Suppressor macrophage treated with lipopolysaccharide for 4 hours (primary cell): ENCODE measurements at regions not wholly inside any gene's neighbourhood (a gene's known extent, or its start where the extent isn't known, plus 50 kb on each side); places are given as distances from the start of the nearest gene placed in this dataset.

ENCODE experiments used
- DNase-seq: peaks from one replicate; pipeline ENCODE4 v3.0.0-alpha.2; 2020

DNA sequence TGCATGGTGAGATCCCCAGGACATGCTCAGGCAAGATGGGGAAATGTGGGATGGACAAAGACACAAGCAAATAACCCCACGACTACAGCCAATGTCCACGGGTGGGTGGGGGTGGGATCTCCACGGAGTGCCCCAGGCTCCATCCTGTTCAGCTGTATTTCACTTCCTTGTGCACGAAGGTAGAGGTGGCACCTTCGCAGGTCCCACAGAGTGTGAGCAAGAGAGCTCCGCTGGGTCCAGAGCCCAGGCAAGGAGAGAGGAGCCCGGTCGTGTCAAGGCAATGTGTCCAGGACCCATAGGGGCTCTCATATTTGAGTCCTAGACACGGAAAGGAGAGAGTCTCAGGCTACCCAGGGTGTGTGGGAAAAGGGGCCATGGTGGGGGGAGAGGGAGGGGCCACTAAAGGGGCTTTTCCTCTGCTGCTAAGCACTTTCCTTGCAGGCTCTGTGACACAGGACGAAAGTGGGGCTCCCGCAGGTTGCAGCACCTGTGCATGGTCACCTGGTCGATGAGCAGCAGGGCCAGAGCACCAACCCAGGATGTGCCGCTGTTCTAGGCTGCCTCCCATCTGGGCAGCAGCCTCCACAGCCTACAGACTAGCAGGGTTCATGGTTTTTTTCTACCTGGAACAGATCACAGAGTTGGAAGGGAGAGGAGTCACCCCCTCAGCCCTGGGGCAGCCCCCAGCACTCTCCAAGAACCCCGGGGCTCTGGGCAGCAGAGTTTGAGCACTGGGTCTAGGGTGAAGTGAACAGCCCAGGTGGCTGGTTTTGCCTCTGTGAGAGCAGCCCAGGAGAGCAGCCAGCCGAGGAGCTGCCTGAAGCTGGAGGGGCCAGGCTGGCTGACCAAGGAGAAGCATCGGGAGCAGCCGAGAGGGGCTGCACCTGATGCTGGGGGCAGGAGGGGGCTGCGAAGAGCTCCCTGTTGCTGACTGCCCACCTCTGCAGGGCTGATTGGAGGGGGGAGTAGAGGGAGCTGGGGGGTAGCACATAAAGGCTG lies 100.7 kb upstream of the MVB12B start:
- no peak for DNase-seq

DNA sequence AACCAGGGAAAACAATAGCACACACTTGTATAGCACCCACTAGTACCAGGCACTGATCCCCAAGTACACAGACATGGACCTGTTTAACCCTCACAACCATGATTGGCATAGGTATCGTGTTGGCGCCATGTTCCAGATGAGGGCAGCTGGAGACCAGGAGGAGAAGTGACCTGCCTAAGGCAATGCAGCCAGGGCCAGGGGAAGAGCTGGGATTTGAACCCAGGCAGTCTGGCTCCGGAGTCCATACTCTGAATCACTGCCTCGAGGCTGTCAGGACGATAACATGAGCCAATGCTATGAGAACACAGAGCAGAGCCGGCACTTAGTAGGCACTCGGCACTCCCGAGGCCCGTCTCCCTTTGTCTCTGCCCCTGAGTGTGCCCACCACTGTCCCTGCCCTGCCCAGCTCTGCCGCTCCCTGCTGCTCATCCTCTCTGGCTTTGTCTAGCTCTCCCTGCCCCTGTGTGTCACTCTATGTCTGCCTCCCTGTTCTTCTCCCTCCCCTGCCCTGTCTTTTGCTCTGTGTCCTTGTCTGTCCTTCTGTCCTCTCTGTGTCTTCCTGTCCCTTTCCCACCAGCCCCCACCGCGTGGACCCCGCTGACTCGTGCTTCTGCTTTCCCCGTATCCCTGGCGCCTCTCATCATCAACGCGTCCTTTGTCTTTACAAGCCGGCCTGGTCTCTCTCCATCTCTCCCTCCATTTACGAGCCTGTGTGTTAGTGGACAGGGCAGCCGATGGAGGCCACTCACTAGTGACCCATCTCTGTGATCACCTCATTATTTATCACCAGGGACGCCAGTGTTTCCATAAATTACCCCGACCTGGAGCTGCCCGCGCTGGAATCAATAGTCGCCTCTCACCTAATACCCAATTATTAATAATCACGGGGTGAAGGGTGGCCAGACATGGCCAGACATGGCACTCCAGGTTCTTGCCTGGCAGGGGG lies 99.4 kb upstream of the MVB12B start:
- no peak for DNase-seq

GRCh38 chr9:126228111-126228780 lies 98.4 kb upstream of the MVB12B start:
- no peak for DNase-seq

GRCh38 chr9:126228781-126229444 lies 97.7 kb upstream of the MVB12B start:
- DNase-seq: peak; percentile 78

DNA sequence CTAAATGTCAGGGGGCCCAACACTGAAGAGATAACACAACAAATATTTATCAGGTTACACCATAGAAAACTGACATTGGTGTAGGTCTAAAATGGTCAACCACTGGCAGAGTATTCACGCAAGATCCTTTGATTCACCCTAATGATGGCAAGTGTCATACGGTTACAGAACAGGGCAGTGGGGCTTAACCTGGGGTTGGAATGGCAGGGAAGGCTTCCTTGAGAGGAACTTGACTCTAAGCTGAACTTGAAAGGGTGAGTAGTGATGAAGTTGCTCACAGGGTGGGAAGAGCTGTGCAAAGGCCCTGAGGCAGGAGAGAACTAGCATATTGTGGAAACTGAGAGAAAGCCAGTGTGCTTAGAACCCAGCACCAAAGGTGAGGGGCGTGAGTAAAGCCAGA lies 97.1 kb upstream of the MVB12B start:
- DNase-seq: no peak

GRCh38 chr9:126230692-126231091 lies 95.9 kb upstream of the MVB12B start:
- DNase-seq: no peak

DNA sequence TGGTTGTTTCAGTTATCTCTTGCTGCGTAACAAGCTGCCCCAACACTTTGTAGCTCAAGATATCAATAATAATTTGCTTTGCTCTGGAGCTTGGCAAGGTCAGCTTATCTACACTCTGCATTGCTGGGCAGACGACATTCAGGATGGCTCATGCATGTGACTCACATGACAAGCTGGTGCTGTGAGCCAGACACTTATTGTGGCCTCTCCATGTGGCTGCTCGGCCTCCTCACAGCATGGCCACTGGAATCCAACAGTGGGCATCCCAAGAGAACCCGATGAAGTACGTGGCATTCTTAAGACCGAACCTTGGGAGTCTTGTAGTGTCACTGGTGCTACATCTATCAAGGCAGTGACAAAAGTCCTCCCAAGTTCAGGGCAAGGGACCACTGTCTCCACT lies 94.2 kb upstream of the MVB12B start:
- no peak for DNase-seq

DNA sequence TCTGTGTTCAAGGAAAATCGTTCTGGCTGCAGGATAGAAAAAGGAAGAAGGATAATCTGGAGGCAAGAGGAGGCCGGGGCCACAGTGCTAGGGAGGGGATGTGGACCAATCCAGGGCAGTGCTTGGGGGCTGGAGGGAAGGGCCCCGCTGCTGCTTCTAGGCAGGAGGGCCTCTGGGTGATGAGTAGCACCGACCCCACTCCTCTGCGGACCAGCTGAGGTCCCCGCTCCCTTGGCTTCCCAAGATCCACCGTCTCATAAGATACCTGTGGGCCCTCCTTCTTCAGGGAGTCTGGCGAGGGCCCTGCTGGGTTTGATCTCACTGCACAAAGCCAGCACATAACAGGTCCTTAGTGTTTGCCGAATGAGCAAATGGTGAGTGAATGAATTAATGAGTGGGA lies 93.5 kb upstream of the MVB12B start:
- no peak for DNase-seq

DNA sequence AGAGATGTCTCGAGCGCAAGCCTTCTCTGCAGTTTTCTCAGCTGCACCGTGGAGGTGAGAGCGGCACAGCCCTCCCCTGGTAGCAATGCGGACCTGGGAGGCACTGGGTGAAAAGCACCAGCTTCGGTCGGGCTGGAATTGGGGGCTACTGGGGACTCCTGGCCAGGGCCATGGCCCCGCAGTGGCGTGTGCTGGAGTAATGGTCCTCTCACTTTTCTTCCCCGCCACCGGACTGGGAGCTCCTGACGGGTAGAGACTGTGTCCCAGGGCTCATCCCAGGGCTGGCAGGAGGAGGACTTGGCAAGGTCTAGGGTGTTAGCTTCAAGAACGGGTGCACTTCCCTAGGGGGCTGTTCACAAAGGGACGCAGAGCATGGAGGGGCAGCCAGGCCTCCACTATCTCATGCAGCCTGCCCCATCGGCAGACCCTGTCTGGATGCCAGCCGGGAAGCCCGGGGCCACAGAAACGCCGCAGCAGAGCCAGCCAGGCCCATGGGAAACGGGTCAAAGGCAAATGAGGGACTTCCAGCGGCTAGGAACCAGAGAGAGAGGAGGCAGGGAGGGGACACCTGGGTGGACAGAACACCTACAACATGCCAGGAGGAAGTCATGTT lies 92.6 kb upstream of the MVB12B start:
- no peak for DNase-seq

DNA sequence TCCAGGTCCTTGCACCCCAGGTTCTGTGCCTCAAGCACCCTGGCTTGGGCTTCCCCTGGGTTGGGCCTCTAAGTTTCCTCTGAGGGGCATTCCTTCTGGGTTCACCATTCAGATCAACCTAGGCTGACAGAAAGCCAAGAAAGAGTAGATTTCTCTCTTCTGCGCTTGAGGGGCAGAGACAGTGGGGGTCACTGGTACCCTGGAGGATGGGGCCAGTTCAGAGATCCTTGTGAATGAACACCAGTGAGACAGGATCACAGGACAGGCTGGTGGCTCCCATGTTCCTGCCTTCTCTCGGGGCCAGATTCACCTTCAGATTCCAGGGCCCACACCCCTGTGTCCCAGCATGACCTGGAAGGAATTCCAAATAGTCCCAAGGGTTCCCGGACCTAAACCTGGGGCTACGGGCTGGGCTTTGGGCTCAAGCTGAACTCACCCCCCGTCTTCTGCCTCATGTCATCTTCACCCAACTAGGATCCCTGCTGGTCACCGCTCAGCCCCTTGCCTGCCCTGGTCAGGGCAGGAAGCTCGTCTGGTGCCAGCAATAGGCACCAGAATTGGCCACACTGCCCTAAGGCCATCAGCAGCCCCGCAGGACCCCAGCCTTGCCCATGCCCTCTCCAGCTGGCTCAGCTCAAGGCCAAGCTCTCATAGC lies 91.8 kb upstream of the MVB12B start:
- DNase-seq: no peak

- no peak for DNase-seq
These were observed 91.0 kb upstream of the MVB12B start for GRCh38 chr9:126235336-126236243.

DNA sequence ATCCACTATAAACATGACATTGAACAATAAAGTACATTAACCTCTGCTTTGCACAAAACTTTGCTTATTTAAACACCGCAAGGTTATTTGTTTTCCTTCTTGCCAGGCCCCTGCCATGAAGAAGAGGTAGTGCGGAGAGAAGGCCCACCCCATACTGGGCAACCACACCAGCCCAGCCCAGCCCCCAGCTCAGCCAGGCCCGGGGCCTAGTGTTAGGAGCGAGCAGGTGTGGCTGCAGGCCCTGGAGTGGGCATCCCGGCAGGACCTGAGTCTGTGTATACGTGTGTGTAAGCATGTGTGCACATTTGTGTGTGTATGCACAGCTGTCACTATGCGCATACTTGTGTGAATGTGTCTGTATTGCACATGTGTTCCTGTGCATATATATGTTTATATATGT lies 90.4 kb upstream of the MVB12B start:
- DNase-seq: no peak

DNA sequence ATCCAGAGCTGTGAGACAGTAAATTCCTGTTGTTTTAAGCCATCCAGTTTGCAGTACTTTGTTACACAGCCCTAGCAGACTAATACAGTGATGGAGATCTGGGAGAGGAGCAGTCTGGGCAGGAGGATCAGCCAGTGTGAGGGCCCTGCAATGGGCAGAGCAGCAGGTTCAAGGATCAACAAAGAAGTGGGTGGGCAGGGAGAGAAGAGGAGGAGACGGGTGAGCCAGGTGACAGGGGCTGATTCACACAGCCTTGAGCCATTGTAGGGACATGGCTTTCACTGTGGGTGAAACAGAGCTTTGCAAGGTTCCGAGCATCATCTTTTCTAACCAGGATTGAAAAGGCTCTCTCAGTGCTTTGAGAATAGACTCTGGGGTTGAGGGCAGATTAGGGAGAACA lies 88.2 kb upstream of the MVB12B start:
- DNase-seq: no peak

- no peak for DNase-seq
These were observed 87.1 kb upstream of the MVB12B start for GRCh38 chr9:126239515-126239914.

- DNase-seq: no peak
These were observed 85.8 kb upstream of the MVB12B start for GRCh38 chr9:126240835-126241234.

DNA sequence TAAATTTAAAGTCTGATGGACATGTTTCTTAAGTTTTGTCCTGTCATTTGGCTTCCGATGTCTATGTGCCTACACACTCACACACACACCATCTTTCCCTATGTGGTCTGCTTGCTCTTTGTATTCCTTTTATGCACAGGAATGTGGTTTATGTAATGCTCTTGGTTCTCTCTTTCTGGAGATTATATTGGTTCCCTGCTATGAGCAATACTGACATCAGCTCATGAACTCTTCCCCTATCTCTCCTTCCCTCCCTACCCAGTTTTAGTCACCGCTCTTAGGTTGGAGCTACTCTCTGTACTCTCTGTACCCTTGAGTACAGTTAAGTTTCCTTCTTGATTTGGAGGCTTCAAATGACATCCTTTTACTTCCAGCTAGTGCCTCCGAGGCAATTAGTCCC lies 77.9 kb upstream of the MVB12B start:
- peak; percentile 28 for DNase-seq

DNA sequence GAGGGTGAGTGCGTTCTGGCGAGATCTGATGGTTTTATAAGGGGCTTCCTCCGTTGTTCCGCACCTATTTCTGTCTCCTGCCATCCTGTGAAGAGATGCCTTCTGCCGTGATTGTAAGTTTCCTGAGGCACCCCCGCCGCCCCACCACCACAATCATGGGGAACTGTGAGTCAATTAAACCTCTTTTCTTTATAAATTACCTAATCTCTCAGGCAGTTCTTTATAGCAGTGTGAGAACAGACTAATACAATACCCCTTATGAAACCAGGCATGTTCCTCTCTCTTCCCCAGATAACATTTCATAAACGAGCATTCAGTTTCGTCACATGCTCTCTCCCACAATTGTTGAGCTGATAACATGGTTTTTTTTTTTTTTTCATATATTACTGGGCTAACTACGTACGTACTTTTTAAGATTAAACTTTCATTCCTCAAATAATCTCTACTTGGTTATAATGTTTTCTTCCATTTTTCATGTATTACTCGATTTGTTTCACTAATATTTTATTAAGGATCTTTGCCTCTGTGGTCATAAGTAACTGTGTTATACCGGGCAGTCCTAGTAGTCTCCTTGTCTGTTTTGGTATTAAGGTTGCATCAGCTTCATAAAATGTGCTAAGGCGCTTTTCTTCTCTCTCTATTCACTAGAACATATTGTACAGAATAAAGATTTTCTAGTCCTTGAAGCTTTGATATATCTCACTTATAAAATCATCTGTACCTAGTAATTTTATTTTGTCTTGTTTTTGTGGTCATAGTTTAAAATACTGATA lies 64.9 kb upstream of the MVB12B start:
- DNase-seq: no peak

DNA sequence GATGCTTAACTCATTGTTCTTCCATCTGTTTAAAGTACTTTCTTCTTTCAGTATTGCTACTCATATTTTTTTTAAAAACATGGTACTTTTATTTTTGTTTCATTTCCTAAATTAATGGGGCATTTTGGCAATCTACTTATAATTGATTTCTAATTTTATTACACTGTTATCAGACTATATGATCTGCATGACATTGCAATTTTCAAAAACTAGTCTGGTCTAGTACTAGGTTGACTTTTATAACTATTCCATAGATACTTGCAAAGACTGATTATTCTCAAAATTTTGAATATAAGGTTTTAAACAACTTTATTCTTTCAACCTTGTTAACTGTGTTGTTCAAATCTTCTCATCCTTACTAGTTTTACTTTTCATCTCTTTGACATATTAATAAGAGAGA lies 63.9 kb upstream of the MVB12B start:
- DNase-seq: no peak

DNA sequence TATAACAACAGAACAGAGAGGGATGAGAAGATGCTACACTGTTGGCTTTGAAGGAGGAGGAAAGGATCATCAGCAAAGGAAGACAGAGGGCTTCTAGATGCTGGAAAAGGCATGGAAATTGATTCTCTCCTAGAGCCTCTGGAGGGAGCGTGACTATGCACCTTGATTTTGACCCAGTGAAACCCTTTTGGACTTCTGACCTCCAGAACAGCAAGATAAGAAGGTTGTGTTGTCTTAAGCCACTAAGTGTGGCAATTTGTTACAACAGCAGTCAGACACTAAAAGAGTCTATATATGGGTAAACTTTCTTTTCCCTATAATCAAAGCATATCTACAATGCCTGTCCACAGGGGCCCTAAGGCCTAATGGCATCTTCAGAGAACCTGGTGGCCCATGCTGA lies 56.1 kb upstream of the MVB12B start:
- no peak for DNase-seq
